Lower leg skin (tissue), 4 donors: ENCODE measurements at regions not wholly inside any gene's neighbourhood (a gene's known extent, or its start where the extent isn't known, plus 50 kb on each side); places are given as distances from the start of the nearest gene placed in this dataset.
"Not testable (repeated sequence)": the region's sequence is repeated elsewhere in the genome, so short reads cannot be mapped to it uniquely, and the experiment has no call there.

Source experiments
- DNase-seq, 2 donors: peaks; one replicate each; pipeline ENCODE4 v3.0.0-alpha.2; 2019; ENCODE audit warnings: low spot score in 2 of 2
- H3K4me3 ChIP-seq: fragments of 200-600 bp; sonication (generic); 2 replicates; pipeline ENCODE4 v1.5.1; 2017; ENCODE audit warnings: mild to moderate bottlenecking, low read depth; ENCODE audit not compliant: poor library complexity, severe bottlenecking
- CTCF ChIP-seq, 3 donors: fragments of 450-650 bp; IDR thresholded peaks; one replicate each; pipeline ENCODE4 v1.5.1; 2016; ENCODE audit warnings: antibody characterized with exemption in 3 of 3, mild to moderate bottlenecking in 3 of 3, moderate library complexity in 2 of 3
- POLR2A ChIP-seq, 2 donors: fragments of 450-650 bp; IDR thresholded peaks; one replicate each; pipeline ENCODE4 v1.6.1; 2016 to 2017; ENCODE audit warnings: antibody characterized with exemption in 2 of 2, mild to moderate bottlenecking in 1 of 2, moderate library complexity in 1 of 2
- WGBS, 2 donors: methylation state at CpG; one replicate each; pipeline ENCODE4 v1.1.5; 2018; 5-methylcytosine and 5-hydroxymethylcytosine counted together
- intact Hi-C: fragments of 100-400 bp; cut with DNase I; formaldehyde crosslinking; loops from one replicate; pipeline ENCODE4 v1.15.0; 2023; ENCODE audit warnings: low total_unique reads

- intact Hi-C loops, DNase-seq: not testable (repeated sequence)
- 0% methylated on average over 7 of the region's 54 CpGs; no CpG with 5 or more reads in 1 of the 2 donors for WGBS, 2 donors
- H3K4me3 ChIP-seq, result peak overlapping the region; percentile 32
These were observed 129.9 kb upstream of the PLEKHM1 start for GRCh38 chr17:45620468-45620867.

GRCh38 chr17:45621087-45621486, 130.6 kb upstream of the PLEKHM1 start:
- WGBS, 2 donors, result 18 to 36% methylated on average over 2 of the region's 9 CpGs
- intact Hi-C loops, H3K4me3 ChIP-seq: not testable (repeated sequence)
- peak in 1 of 2 donors; percentile 9 for DNase-seq

GRCh38 chr17:45622295-45622694, 131.8 kb upstream of the PLEKHM1 start:
- DNase-seq, intact Hi-C loops, H3K4me3 ChIP-seq: not testable (repeated sequence)
- WGBS, 2 donors, result no CpG with 5 or more reads among the region's 3 CpGs

GRCh38 chr17:45628019-45628418, 137.5 kb upstream of the PLEKHM1 start:
- peak in 1 of 2 donors; percentile 31 for DNase-seq
- WGBS, 2 donors, result 67 to 83% methylated on average over 5 of the region's 5 CpGs
- no peak overlapping the region for H3K4me3 ChIP-seq
- intact Hi-C loops, result no loop called here
- TF ChIP-seq CTCF (IDR thresholded peaks at IDR 0.05) (no peak), POLR2A (IDR thresholded peaks at IDR 0.05) (no peak)

GRCh38 chr17:45631941-45632340, 141.4 kb upstream of the PLEKHM1 start:
- H3K4me3 ChIP-seq, result no peak overlapping the region
- intact Hi-C loops, result no loop called here
- WGBS, 2 donors, result 96 to 98% methylated on average over 2 of the region's 2 CpGs
- DNase-seq, result no peak
- TF ChIP-seq POLR2A (IDR thresholded peaks at IDR 0.05) (no peak), CTCF (IDR thresholded peaks at IDR 0.05) (no peak)

GRCh38 chr17:45639297-45639849, 144.7 kb upstream of the CRHR1 start:
- DNase-seq, result peak in 1 of 2 donors; percentile 50
- intact Hi-C loops, result no loop called here
- WGBS, 2 donors, result 74 to 79% methylated on average over 4 of the region's 4 CpGs
- TF ChIP-seq POLR2A (IDR thresholded peaks at IDR 0.05) (no peak), CTCF (IDR thresholded peaks at IDR 0.05) (no peak)
- no peak overlapping the region for H3K4me3 ChIP-seq

- H3K4me3 ChIP-seq, result no peak overlapping the region
- intact Hi-C loops, result no loop called here
- 14 to 19% methylated on average over 3 of the region's 3 CpGs for WGBS, 2 donors
- peak; percentile 38 to 90 for DNase-seq
- peak in 1 of 3 donors; percentile 34 for TF ChIP-seq CTCF (IDR thresholded peaks at IDR 0.05)
- TF ChIP-seq POLR2A (IDR thresholded peaks at IDR 0.05), result no peak
These were observed 143.8 kb upstream of the CRHR1 start for GRCh38 chr17:45640141-45640850.
